GM21717 (cell line): ENCODE measurements at regions not wholly inside any gene's neighbourhood (a gene's known extent, or its start where the extent isn't known, plus 50 kb on each side); places are given as distances from the start of the nearest gene placed in this dataset.
"Not testable (repeated sequence)": the region's sequence is repeated elsewhere in the genome, so short reads cannot be mapped to it uniquely, and the experiment has no call there.

Source experiments
- ATAC-seq: cut with Tn5 transposase; IDR thresholded peaks from one replicate; pipeline ENCODE4 v1.9.1; 2021; ENCODE audit warnings: mild to moderate bottlenecking, moderate library complexity; ENCODE audit not compliant: unreplicated experiment

DNA sequence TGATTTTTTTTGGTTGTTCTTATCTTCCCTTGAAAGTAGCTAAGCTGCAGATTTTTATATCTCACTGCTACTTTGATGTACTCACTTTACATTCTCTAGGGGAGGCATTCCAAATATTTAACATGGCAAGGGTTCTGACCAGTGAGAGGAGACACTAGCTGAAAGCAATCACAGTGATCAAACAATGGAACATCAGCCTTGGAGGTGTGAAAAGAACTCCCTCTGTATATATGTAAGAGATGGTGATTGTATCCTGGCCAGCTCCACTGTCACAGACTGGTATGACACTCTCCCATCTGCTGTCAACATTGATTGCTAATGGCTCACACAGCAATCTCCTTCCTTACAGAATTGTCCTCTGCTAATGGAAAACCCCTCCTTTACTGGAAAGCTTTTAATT, 291.7 kb upstream of the CDH19 start:
- no peak for ATAC-seq

GRCh38 chr18:66894851-66895250, 291.0 kb upstream of the CDH19 start:
- no peak for ATAC-seq

DNA sequence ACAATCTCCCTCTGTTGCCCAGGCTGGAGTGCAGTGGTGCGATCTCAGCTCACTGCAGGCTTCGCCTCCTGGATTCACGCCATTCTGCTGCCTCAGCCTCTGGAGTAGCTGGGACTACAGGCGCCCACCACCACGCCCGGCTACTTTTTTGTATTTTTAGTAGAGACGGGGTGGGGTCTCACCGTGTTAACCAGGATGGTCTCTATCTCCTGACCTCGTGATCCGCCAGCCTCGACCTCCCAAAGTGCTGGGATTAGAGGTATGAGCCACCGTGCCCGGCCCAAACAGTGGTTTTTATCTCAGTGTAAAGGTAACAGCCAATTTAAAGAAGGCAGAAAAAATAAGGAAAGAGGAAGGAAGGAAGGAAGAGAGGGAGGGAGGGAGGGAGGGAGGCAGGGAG, 288.5 kb upstream of the CDH19 start:
- ATAC-seq = not testable (repeated sequence)

GRCh38 chr18:66874812-66875474, 271.1 kb upstream of the CDH19 start:
- no peak for ATAC-seq

- no peak for ATAC-seq
These were observed 270.5 kb upstream of the CDH19 start for GRCh38 chr18:66874375-66874774.

GRCh38 chr18:66873899-66874298, 270.0 kb upstream of the CDH19 start:
- ATAC-seq = no peak

DNA sequence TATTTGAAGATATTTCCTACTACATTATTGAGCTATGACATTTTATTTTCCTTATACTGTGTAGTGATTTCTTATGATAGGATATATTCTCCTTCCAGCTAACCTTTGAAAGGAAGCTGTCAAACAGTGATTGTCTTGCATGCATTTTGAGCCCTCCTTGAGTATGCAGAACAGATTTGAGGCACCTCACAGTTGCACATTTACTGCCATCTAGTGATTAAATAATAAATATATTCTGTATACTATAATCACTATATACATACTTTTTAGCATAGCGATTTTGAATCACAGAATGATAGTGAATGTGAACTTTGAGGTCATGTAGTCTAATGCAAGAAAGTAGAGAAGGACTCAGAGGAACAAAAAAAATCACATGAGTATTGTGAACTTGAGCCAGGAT, 268.4 kb upstream of the CDH19 start:
- no peak for ATAC-seq

DNA sequence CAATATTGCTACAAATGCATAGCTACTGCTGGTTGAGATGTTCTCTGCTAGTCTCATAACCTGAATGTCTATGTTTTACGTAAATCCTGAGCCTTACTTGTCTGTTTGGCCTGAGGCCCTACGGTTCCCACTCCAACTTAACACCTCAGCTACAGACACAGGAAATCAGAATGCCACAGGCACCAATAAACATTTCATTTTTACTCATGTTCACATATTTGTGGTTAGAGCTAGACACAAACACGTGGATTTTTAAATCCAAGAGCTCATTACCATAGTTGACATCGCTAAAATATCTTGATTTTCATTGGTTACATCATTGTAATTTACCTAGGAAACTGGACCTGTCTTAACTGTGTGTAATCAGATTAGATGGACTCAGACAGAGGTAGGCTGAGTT, 263.8 kb upstream of the CDH19 start:
- no peak for ATAC-seq

- ATAC-seq = not testable (repeated sequence)
These were observed 262.6 kb upstream of the CDH19 start for GRCh38 chr18:66866427-66866940.

GRCh38 chr18:66838340-66838987, 234.6 kb upstream of the CDH19 start:
- ATAC-seq = no peak

- ATAC-seq = no peak
These were observed 229.8 kb upstream of the CDH19 start for GRCh38 chr18:66833646-66834045.

- no peak for ATAC-seq
These were observed 222.3 kb upstream of the CDH19 start for GRCh38 chr18:66826211-66826610.

- ATAC-seq = no peak
These were observed 221.5 kb upstream of the CDH19 start for GRCh38 chr18:66825347-66825746.

DNA sequence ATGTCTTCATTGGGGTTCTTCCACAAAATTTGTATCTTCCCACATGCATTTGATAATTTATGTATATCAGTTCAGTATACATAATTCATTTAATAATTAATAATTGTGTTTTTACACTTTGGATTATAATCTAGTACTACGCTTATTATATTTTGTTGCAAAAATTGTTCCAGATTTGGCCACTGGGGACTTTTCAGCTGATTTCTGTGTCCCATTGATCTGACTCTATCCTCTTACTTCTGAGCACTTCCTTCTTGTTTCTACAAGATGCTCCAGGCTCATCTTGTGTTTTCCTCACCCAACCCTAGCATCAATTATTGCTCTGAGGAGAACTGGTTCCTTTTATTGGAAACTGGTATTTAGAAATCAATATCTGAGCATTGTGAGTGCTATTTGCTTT, 215.3 kb upstream of the CDH19 start:
- no peak for ATAC-seq

DNA sequence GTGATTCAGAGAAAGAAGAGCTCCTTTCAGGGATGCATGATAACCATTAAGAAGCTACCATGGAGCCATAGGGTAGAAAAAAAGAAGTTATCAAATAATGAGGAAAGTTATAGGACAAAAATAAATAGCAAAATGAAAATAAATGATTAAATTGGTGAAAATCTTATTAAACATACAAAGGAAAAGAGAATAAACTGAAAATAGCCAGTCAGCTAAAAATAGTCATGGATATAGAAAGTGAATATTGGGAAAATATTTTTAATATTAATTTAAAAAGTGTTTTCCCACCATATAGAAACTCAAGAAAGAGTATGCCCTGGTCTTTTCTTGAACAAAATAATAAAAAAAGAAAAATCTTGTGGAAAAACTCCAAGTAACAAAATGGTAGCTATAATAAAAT, 209.2 kb upstream of the CDH19 start:
- ATAC-seq = no peak

DNA sequence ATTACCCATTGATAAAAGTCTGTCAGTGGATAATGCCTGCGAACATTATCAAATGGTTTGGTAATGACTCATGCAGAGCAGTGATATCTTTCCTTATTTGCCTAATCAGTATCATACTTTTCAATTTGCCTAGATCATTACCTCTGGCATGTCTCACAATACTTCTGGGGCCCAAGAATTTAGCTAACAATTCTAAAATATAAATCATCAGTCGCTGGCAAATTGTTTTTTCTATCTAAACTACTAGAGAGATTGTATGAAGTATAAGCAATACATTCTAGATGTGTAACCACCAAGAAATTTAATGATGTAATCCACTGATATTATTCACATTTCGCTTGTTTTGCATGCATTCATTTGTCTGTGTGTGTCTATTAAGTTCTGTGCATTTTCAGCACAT, 191.2 kb upstream of the CDH19 start:
- no peak for ATAC-seq

GRCh38 chr18:66792466-66792865, 188.6 kb upstream of the CDH19 start:
- ATAC-seq = no peak

DNA sequence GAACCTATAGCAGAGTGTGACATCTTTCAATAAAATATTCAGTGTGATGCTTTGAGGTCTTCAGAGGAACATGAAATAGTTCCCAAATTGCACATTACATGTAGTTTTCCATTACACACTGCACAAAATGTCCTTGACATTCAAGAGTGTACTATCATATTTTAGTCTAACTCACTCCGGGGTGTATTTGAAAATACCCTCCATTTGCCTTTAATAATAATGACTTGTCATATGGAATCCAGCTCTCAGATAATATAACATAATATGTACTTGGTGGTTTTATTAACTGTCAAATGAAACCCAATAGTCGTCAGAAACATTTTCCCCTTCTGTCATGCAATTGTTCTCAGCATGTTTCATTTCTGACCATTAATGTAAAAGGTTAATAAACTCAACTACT, 176.7 kb upstream of the CDH19 start:
- ATAC-seq = no peak

DNA sequence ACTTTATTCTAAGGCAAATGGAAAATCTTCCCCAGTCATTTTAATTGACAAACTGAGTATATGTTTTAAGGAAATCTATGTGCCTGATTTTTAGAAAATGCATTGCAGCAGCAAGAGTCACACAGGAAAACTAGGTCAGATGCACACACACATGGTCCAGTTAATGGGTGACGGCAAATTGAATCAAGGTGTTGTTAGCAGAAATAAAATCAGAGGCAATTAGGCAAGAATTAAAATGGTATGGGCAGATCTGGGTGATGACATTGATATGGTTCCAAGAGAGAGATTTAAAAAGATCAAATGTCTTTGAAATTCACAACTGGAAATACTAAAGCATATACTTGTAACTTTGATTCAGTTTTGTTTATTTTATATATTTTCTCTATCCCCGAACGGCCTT, 174.2 kb upstream of the CDH19 start:
- ATAC-seq = no peak

DNA sequence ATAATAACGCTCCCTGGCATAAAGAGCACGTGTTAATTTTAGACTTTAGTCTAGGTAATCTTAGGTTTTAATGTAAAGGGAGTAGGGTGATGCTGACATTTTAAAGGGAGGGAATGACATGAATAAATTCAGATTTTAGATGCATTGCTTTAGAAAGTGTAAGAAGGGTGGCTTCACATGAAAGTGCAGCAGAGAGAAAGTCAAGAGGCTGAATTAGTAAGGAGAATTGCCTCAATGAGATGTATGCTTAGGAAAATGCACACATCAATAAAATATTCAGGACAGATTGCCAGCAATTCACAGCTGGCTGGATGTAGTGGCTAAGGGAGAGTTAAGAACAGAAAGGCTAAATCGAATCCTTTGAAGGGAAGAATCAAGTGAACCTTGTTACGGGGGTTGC, 165.5 kb upstream of the CDH19 start:
- ATAC-seq = no peak

DNA sequence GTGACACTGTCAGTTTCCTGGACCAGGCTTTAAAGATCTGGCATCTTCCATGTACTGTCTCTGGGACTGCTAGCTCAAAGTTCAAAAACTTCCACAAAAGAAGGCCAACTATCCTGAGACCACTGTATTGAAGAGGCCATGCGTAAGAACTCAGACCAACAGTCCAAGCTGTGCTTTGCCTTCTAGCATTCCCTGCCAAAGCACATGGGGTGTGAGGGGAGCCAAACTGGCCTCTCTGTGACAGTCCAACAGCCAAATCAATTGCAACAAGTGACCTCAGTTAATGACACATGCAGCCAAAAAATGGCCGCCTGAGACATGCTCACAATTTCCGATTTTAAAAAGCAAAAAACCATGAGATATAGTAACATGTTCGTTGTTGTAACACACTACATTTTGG, 160.3 kb upstream of the CDH19 start:
- ATAC-seq = no peak

DNA sequence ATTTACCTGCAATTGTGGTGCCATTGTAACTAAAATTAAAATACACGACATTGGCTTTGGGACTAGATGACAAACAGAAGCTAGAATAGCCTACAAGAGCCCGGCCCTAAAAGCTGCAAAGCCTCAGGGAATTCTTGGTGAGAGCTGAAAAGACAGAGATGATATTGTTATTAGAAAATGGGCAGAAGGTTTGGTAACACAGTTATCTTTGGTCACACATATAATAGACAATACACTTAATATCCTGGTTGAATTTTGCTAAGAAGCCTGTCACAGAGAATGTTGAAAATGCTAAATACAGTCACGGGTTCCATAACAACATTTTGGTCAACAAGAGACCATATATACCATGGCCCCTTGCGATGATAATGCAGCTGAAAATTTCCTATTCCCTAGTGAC, 157.3 kb upstream of the CDH19 start:
- ATAC-seq = no peak

DNA sequence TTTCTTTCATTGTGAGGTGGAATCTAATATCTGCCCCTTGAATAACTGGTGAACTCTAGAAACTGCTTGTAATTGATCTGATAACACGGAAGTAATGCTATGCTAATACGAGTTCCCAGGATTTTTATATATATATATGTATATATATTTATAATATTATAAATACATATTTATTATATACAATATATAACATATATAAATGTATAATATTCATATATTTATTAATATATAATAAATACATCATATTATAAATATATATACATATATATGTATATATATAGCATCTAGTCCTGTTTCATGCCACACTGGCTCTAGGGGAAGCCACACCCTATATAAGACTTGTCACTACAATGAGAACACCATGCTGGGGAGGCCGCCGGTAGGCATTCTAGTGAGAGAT, 156.7 kb upstream of the CDH19 start:
- ATAC-seq = no peak
